ENCODE measurements at regions not wholly inside any gene's neighbourhood (a gene's known extent, or its start where the extent isn't known, plus 50 kb on each side); places are given as distances from the start of the nearest gene placed in this dataset.
"Not testable (repeated sequence)": the region's sequence is repeated elsewhere in the genome, so short reads cannot be mapped to it uniquely, and the experiment has no call there.

DNA sequence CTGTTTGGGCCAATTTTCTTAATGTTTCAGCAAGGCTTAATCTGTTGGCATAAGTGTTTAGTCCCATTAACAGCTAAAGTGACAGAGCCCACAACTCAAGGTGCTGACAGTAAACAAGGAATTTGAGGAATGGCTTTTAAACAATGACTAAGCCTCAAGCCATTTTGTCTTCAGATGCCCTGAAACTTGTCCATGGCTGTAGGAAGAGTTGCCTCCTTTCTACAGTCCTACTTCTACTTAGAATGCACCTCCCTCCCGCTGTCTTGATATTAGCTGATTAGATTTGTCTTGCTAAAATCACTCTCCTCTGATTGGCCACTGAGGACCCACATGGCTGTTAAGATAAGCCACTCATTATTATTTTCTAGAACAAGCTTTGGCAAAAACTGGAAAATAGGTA lies 188.4 kb upstream of the OTX2 start:
- in situ Hi-C loops (cut with HindIII; ENCODE audit: low sequenced_read_pairs) = no loop called here
- DNase-seq (ENCODE audit: low read depth) = no peak
- TF ChIP-seq, protein P1, sequence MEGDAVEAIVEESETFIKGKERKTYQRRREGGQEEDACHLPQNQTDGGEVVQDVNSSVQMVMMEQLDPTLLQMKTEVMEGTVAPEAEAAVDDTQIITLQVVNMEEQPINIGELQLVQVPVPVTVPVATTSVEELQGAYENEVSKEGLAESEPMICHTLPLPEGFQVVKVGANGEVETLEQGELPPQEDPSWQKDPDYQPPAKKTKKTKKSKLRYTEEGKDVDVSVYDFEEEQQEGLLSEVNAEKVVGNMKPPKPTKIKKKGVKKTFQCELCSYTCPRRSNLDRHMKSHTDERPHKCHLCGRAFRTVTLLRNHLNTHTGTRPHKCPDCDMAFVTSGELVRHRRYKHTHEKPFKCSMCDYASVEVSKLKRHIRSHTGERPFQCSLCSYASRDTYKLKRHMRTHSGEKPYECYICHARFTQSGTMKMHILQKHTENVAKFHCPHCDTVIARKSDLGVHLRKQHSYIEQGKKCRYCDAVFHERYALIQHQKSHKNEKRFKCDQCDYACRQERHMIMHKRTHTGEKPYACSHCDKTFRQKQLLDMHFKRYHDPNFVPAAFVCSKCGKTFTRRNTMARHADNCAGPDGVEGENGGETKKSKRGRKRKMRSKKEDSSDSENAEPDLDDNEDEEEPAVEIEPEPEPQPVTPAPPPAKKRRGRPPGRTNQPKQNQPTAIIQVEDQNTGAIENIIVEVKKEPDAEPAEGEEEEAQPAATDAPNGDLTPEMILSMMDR (IDR thresholded peaks at IDR 0.05; ENCODE audit: low read depth, low read length, missing control alignments) = no peak
- H3K4me3 ChIP-seq (ENCODE audit: low read depth, low read length) = no peak overlapping the region

DNA sequence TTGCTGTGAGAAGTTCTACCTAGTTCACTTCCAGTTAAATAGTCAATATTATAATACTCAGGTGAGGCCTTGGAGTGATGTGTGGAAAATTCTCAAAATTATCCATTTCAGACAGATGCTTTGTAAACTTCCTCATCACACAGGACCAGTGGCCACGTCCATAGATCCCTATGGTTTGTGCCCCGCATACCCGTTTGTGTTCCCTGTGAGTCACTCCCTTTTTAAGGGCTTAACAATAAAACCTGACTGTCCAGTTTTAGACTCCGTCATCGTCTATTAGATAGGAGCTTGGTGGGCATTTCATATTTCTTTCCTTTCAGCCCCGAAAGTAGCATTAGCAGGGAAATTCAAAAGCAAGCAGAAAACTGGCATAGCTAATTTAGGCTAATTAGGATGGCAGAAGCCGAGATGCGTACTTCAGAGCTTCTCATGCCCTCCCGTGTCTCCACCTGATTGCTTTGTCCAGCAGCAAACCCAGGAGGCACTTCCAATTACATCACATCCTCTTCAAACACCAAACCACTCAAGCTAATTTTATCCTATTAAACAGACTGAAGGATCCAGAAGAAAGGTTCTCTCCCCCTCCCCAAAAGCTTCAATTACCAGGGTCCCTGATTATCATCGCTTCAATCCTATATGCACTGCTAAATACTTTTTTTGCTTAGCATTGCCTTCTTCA lies 186.6 kb upstream of the OTX2 start:
- DNase-seq (ENCODE audit: low read depth) = no peak
- in situ Hi-C loops (cut with HindIII; ENCODE audit: low sequenced_read_pairs) = no loop called here
- no peak overlapping the region for H3K4me3 ChIP-seq (ENCODE audit: low read depth, low read length)
- TF ChIP-seq, protein P1 (IDR thresholded peaks at IDR 0.05; ENCODE audit: low read depth, low read length, missing control alignments) = no peak

DNA sequence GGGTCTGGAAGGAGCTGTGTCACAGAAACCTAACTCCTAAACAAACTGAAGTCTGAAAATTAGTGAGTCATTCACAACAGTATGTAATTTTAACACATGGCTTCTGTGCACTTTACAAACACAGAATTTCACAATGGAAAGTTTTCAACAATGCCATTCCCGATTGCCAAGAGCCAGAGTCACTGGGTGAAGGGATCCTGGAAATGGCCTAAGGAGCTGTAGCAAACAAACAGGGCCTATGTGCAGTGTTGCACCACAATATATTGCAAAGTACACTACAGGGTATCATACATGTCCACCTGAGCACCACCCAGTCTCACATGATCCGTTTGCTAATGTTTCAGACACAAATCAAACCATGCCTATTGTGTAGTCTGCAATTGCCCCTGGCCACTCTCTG lies 184.7 kb upstream of the OTX2 start:
- TF ChIP-seq, protein P1 (IDR thresholded peaks at IDR 0.05; ENCODE audit: low read depth, low read length, missing control alignments) = no peak
- in situ Hi-C loops (cut with HindIII; ENCODE audit: low sequenced_read_pairs) = no loop called here
- no peak for DNase-seq (ENCODE audit: low read depth)
- no peak overlapping the region for H3K4me3 ChIP-seq (ENCODE audit: low read depth, low read length)

DNA sequence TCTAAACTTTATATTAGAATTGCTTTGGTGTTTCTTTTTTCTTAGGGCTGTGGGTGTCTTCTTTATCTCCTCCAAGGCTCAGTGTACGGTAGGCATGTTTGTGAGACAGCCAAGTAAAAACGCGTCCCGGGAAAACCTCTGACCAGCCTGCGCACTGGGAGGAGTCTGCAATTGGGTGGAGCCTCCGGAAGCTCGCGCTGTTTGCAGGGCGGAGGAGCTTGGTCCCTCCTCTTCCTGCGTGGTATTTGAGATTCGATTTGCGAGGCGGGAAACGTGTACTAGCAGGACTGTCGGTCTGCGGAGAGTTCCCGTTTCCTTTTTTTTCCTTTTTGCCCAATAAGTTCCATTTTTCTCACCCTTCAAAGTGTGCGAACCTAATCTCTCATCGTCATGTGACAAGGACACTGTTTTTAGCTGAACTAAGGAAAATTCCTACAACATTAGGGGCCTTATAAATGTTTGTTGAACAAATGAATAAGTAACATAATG lies 182.1 kb upstream of the OTX2 start:
- in situ Hi-C loops (cut with HindIII; ENCODE audit: low sequenced_read_pairs) = no loop called here
- no peak for DNase-seq (ENCODE audit: low read depth)
- H3K4me3 ChIP-seq (ENCODE audit: low read depth, low read length) = no peak overlapping the region
- TF ChIP-seq, protein P1 (IDR thresholded peaks at IDR 0.05; ENCODE audit: low read depth, low read length, missing control alignments) = no peak

DNA sequence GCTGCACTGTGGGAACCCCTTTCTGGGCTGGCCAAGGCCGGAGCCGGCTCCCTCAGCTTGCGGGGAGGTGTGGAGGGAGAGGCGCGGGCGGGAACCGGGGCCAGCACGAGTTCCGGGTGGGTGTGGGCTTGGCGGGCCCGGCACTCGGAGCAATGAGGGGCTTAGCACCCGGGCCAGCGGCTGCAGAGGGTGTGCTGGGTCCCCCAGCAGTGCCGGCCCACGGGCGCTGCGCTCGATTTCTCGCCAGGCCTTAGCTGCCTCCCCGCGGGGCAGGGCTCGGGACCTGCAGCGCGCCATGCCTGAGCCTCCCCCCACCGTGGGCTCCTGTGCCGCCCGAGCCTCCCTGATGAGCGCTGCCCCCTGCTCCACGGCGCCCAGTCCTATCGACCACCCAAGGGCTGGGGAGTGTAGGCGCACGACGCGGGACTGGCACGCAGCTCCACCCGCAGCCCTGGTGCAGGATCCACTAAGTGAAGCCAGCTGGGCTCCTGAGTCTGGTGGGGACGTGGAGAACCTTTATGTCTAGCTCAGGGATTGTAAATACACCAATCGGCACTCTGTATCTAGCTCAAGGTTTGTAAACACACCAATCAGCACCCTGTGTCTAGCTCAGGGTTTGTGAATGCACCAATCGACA lies 180.8 kb upstream of the OTX2 start:
- H3K4me3 ChIP-seq (ENCODE audit: low read depth, low read length); in situ Hi-C loops (cut with HindIII; ENCODE audit: low sequenced_read_pairs); DNase-seq (ENCODE audit: low read depth): not testable (repeated sequence)

DNA sequence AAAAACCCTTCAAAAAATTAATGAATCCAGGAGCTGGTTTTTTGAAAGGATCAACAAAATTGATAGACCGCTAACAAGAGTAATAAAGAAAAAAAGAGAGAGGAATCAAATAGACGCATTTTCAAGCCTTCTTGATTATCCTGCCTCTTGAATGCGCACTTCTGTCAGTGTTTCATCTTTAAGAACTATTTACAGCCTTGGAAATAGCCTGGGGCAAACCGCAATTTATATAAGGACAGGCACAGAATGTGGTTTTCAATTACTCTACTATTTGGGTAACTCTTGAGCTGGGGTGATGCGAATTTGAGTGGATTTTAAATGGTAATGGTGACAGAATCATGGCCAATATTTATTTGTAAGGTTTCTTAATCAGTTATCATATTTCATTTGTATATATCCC lies 179.1 kb upstream of the OTX2 start:
- in situ Hi-C loops (cut with HindIII; ENCODE audit: low sequenced_read_pairs) = no loop called here
- DNase-seq (ENCODE audit: low read depth) = no peak
- TF ChIP-seq, protein P1 (IDR thresholded peaks at IDR 0.05; ENCODE audit: low read depth, low read length, missing control alignments) = no peak
- H3K4me3 ChIP-seq (ENCODE audit: low read depth, low read length) = no peak overlapping the region

DNA sequence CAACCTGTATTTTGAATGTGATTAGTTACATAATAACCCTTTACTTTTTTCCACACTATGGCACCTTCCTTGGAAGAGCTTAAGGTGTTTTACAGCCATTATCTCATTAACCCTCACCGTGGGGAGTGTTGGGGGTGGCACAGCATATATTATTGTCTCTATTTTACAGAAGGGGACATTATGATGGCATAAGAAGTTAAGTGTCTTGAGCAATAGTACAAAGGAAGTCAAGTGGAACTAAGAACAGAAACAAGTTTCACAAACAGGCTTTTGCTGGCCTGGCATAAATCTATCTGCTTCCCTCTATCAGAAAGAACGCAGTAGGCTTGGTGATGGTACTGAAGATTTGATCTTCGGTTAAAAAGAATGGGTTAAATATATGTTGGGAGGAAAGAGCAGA lies 169.7 kb upstream of the OTX2 start:
- no peak overlapping the region for H3K4me3 ChIP-seq (ENCODE audit: low read depth, low read length)
- DNase-seq (ENCODE audit: low read depth) = no peak
- TF ChIP-seq, protein P1 (IDR thresholded peaks at IDR 0.05; ENCODE audit: low read depth, low read length, missing control alignments) = no peak
- in situ Hi-C loops (cut with HindIII; ENCODE audit: low sequenced_read_pairs) = no loop called here
